HS-27A (cell line): ENCODE measurements at regions not wholly inside any gene's neighbourhood (a gene's known extent, or its start where the extent isn't known, plus 50 kb on each side); places are given as distances from the start of the nearest gene placed in this dataset.

Source experiments
- DNase-seq: peaks from one replicate; pipeline ENCODE4 v3.0.0-alpha.2; 2012; ENCODE audit warnings: low read depth, missing footprints

DNA sequence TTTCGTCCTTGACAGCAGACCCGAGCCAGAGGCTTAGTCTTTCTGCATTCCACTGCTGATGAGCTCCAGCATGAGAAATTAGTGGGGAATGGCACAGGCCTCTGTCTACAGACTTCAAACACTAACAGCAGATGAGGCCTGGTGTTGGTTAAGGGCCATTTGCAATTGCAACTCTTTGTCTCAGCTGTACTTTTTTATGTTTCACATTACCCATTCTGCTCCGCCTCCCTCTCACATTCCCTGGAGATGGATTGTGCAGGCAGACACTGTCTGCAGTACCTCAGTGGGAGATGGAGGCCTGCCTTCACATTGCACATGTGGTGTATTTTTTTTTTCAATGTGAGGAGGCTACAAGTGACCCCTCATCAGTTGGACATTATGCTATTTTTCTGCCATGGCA is 370.2 kb downstream of the DUSP10 start:
- DNase-seq, result no peak

DNA sequence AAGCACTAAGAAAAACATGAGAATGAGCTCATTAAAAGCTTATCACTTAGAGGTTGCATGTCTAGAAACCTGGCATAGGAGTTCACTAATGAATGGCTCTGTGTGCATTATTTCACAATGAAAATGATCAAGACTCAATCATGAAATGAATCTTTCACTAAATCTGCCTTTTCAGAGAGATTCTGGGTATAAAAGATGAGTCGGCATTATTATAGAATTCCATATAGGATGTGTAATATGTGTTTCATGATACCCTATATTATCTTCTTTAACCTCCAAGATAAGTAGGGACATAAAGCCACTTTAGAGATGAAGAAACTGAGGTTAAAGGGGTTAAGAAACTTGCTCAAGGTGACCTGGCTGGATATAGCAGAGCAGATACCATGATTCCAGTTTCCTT is 368.1 kb downstream of the DUSP10 start:
- no peak for DNase-seq

DNA sequence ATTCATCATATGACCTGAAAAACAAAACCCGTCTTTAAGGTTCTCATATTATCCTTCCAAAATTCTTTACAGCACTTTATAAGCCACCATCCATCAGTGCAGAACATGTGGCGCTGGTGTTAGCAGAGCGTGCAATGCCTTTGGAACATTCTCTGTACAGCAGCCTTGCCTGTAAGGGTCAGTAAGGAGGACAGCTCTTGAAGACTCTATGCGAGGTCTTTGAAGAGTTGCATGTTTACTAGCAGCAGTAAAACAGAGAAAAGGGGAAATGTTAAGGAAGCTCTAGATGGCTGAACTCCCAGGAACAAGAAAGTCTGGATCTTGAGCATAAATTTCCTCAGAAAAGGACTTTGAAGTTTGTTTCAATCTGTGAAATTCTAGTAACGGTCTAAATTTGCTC is 365.6 kb downstream of the DUSP10 start:
- no peak for DNase-seq

DNA sequence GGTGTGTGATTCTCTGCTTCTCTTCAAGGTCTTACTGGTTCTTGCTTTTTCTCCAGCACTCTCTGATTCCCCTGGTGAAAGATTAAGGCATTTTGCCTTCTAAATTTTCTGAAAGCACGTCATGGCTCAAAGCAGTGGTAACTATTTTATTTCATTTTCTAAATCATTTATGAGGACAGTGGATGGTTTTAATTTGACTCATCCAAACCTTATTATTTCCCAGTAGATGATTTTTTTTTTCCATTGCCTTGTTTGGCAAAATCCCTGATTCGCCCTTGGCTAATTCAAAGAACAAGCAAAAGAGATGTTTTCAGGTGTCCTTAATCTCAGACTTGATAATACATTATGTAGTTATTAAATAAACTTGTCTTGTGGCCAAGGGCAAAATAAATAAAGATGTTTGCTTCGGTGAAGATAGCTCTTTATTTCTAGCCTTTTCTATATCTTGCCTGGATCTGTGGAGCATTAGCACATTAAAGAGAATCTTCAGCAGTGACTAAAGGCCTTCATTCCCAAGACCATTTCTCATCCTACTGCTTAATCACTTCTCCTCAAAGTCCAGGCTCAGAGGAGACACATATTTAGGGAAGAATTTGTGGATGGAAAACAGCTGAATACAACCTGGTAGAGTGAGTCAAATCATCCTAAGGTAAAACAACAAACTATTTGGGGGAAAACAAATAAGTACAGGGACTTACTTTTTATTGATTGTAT is 359.8 kb downstream of the DUSP10 start:
- DNase-seq, result no peak

DNA sequence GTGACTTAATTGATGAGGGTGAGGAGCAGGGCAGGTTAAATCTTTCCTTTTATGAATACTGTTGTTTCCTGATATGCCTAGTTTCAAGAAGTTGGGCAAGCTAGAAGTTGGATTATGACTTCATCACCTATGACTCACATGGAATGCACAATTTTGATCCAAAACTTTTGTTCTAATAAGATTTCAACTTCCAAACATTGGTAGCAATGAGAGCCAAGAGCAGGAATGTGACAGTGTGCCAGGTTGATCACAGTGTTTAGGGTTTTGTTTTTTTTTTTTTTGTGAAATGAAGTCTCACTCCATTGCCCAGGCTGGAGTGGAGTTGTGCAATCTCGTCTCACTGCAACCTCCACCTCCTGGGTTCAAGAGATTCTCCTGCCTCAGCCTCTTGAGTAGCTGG is 349.4 kb downstream of the DUSP10 start:
- peak; percentile 79 for DNase-seq

DNA sequence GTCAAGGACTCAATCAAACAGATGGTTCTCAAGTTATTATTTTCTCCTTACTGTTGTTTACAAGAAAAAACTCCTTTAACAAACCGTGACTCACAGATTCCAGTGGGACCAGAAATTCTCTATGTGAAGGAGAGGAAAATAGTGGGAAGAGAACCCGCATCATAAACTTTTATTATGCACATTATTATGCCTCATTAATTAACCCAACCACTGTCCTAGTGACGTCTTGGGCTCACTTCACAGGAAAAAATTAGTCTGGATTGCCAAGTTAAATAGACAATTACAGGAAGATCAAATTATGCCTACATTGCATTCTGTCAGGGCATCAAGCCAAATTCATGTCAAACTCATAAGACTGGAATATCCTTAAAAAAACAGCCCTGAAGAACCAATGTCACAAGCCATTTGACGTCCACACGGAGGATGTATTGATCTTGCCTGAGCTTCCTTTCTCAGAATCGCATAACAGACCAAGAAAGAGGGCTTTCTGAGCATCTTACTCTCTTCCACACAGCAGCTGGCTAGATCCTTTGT is 347.8 kb downstream of the DUSP10 start:
- DNase-seq, result peak; percentile 34

DNA sequence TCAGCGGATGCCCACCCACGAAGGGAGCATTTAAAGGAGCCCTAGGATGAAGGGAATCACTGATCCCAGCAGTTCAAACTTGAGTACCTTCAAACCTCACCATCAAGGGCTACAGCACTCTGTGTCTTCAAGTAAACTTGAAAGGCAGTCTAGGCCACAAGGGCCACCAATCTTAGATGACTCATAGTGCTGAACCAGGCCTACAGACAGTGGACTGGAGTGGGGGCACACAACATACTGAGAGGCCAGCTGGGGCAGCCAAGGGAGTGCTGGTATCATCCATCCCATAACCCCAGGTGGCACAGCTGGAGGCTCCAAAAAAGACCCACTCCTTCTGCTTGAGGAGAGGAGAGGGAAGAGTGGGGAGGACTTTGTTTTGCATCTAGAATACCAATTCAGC is 345.4 kb downstream of the DUSP10 start:
- no peak for DNase-seq

DNA sequence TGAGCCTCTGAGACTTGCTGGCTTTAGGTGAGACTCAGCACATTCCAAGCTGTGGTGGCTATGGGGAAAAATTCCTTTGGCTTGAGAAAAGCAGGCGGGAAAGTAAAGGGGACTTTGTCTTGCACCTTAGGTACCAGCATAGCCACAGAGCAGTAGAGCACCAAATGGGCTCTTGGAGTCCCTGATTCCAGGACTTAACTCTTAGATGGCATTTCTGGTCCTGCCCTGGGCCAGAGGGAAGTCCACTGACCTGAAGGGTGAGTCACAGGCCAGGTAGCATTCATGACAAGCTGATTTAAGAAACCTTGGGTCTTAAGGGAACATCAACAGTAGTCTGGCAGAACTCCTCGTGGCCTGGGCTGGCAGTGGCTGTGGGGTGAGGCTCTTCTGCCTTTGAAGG is 344.7 kb downstream of the DUSP10 start:
- no peak for DNase-seq

DNA sequence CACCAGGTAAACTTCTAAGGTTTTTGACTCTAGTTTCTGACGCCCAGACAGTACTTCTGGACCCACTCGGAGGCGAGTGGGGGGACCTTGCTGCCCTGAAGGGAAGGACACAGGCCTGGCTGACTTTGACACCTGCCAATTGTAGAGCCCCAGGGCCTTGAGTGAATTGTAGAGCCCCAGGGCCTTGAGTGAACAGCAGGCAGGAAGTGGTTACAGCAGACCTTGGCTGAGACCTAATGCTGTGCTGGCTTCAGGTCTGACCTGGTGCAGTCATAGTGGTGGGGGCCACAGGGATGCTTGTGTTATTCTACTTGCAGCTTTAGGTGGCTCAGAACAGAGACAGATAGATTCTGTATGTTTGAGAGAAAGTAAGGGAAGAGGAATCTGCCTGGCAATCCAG is 344.3 kb downstream of the DUSP10 start:
- DNase-seq, result no peak

DNA sequence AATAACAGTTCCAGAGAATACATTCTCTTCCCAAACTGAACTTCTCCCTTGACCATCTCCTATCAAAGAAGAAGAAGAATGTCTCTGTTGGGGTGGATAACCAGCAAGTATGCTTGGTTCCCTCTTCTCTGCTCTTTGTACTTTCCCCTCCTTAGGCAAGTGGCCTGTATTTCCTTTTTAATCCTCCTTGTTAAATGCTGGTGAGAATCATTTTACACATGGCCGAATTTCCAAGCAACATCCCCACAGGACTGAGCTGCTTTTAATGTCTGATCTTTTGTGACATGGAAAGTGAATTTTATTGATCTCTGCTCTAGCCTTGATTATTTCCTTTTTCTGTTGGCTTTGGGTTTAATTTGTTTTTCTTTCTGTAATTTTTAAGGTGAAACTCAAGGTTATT is 336.7 kb downstream of the DUSP10 start:
- no peak for DNase-seq

DNA sequence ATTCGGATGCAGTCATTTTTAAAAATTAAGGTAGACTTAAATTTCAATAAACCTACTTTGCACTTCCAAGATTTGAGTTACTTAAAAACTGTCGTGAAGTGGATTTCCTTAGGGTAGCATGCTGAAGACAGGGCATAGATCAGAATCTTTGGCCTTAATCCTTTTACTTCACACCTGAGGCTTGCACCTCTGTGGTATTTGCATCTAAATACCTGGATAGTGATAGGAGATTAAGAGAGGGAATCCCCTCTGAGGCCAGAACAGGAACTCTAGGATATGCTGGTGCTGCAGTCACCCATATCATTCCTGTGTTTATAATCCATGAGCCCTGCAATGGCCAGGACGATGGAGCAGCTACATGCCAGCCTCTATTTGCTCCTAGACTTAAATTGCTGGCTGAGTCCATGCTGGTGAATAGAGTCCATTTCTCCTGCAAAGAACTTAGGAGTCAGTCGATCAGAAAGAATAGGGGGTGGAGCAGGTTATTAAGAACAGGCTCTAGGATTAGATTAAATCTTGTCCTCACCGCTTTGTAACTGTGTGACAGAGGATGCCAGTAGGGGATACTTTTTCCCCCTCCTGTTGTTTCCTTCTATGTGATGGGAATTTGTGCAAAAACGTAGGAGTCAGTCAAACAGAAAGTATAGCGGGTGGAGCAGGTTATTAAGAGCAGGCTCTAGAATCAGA is 333.6 kb downstream of the DUSP10 start:
- DNase-seq, result no peak

DNA sequence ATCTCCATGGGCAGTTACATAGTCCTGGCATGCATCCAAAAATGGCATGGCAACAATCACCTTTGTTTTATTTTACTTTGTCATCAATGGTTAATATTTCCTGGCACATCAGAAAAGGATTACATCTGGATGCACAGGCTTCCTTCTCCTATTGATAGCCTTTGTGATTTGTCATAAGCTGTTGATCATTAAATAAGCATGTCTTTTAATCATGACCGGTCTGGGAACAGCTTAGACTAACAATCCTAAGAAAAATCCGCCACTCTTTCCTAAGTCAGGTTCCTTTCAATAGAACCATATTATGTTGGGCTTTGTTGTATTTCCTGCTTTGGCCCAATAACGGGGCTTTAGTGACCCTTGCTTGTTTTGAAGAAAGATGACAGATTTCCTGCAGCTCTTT is 330.6 kb downstream of the DUSP10 start:
- no peak for DNase-seq

DNA sequence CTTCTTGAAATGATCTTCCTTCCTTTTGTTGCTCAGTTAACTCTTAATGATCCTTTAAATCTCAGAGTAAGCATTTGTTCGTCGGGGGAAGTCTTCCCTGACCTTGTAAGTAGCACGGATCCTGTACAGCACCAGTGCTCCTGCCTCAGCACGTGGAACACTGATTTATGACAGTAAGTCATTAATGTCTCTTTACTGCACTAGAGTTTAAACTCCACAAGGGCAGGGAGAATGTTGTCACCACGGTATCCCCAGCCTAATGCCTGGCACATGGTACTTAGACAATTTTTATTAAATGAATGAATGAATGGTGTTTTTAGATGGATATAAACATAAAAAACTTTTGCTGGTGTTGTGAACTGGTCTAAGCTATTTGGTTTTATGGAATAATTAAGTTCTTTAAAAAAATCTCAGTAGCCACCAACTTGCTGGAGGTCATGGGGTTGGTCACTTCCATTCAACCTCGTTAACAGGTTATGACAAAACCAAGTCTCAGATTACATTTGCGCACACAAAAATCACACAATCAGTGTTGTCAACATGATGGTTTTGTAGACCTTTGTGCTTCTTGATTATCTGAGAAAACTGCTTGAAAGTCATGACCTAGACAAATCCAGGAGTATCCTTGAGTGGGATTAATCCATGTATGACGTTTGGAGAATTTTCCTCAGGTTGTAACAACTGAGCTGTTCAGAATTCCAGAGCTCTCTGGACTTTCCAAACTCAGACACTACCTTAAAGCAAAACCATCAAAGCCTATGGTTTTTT is 326.9 kb downstream of the DUSP10 start:
- DNase-seq, result no peak

DNA sequence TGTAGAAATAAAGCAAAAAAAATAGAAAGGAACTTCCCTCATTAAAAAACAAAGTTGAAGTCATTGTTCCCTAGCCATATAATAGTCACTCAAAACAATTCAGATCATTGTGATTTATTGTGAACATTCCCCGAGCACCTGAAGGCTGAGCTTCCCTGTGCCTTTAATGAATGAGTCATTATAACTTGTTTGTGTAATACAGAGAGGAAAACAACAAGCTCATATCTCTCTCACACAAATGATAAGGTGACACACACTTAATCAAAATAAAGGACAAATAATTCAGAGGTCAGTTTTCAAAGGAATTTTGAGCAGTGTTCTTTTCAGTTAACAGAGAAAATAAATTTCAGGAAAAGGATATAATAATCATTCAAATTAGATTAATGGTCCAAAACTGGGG is 326.2 kb downstream of the DUSP10 start:
- DNase-seq, result no peak

DNA sequence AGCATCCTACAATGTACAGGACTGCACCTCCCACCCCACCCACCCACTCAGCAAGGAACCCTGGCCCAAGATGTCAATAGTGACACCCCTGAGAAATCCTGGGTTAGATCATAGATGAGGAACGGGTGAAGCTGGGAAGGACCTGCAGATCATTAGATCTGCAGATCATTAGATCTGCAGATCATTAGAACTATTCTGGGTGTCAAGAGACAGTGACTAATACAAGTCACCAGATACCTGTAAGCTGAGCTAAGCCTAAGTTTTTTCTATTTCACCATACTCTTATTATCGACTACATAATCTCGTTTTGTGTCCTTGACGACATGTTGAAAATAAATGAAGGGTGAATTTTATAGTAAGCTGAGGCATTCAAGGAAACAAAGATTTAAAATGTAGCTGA is 325.7 kb downstream of the DUSP10 start:
- DNase-seq, result no peak

DNA sequence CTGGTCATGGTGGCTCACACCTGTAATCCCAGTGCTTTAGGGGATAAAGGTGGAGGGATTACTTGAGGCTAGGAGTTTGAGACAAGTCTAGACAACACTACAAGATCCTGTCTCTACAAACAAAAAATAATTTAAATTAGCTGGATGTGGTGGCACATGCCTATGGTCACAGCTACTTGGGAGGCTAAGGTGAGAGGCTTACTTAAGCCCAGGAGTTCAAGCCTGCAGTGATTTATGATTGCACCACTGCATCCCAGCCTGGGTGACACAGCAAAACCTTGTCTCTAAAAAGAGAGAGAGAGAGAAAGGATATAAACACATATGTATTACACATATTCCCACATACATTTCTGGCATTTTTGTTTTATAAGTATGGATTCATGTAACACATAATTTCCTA is 325.2 kb downstream of the DUSP10 start:
- DNase-seq, result no peak

DNA sequence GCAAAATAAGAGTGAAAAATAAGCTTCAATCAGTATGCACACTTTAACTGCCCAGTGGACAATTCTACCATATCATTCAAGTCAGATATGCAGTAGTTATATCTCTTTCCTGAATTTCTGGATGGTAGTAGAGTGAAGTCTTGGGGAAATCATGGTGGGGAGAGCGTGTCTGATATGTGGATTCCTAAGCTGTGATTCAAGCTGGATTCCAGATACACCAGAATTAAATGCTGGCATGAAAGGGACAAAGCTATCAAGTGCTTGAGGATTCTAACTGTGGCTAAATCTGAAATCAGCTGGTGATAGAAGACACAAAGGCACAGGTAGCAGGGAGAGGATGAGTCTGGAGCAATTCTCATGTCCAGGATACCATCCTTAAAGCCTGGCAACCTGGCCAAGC is 323.5 kb downstream of the DUSP10 start:
- no peak for DNase-seq

DNA sequence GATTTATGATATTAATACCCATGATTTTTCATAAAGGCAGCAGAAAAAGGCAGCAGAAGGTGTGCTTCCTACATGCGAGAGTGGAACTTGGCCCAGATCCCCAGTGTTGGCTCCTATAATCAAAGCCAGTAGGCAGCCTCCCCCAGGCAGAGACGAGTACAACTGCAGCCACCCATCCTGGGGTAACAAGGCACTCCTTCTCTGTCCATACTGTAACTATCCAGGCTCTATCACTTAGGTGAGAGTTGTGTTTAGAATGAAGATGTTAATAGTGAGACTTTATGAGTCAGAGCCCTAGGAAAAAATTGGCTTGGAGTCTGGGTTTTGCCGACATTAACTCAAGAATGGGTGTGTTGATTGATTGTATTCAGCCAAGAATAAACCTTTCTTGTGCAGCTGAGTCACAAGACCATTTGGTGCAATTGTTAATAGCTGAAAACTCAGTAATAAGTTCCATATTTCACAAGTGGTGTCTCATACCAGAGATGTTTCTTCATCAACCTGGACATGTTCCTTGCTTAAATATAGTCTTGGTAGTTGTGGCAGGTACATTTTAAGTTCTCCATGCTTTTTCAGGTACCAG is 322.3 kb downstream of the DUSP10 start:
- DNase-seq, result no peak

DNA sequence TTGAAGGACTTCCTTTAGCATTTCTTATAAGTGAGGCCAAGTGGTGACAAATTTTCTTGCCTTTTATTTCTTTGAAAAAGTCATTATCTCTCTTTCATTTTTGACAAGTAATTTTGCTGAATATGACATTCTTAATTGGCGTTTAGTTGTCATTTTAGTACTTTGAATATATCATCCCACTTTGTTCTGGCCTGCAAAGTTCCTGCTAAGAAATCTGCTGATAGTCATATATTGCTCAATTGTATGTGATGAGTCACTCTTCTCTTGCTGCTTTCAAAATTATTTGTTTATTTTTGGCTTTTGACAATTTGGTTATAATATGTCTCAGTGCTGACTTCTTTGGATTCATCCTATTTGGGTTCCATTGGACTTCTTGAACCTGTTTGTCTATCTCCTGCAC is 312.6 kb downstream of the DUSP10 start:
- no peak for DNase-seq

DNA sequence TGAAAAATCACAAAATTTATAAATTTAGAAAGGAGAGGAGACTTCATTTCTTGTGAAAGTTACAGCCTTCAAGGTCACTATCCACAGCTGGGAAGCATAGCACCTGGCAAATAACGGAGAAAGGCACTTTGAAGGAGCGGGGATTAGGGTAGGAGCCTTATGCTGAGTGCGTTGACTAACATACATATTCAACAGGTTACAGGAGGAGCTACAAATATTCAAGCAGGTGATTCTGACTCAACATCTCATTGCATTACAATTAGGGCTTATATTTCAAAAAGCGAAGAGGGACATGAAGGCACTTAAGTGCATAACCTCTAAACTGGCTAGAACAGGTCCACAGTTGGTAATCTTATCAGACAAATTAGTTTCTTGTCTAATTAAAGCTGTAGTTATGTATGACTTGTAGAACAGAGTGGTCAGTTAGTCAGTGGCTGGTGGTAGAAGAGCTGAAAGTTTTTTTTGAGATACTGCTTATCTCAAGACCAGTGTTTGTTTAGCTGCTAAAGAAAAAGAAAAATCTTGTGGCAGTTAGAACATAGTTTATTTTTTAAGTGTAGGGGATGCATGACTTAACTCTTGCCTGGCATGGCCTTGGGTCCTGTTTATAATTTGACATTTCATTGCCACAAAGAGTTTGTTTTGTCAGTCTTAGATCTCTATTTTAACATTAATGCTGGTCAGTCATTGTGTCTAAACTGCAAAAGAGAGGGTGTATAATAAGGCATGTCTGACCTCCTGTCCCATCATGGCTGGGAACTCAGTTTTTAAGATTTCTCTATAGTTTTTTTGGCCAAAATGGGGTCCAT is 311.5 kb downstream of the DUSP10 start:
- DNase-seq, result no peak

DNA sequence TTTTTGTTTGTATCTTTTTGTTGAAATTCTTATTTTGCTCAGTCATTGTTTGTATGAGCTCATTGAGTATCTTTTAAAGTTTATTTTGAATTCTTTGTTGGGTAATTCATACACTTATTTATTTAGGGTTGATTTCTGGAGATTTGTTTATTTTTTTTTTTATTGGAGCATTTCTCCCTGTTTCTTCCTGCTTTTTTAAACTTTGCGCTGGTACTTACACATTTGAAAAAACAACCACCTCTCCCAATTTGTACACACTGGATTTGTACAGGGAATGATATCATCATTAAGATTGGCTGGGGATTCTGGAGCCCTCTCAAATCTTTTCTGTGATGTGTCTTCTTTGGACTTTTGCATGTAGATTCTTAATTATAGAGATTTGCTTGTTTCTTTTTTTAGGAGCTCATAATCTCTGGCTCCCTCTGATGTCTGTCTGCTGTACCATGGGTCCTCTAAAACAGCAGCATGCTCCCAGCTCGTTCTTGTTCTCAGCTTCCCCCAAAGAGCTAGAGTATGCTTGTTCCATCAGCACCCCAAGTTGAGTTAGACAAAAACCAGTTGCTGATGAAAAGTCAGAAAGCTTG is 310.7 kb downstream of the DUSP10 start:
- DNase-seq, result no peak
